ENCODE measurements at regions not wholly inside any gene's neighbourhood (a gene's known extent, or its start where the extent isn't known, plus 50 kb on each side); places are given as distances from the start of the nearest gene placed in this dataset.

GRCh38 chr15:47477341-47477740, 240.0 kb upstream of the SEMA6D start:
- no peak overlapping the region for H3K14ac ChIP-seq (ENCODE audit: low read length in 2 of 2)
- no peak overlapping the region for H3K23ac ChIP-seq (ENCODE audit: low read length in 2 of 2)
- H2BK120ac ChIP-seq (ENCODE audit: low read depth, low read length), result no peak overlapping the region
- H2BK5ac ChIP-seq (ENCODE audit: low read depth, low read length, poor library complexity, severe bottlenecking), result no peak overlapping the region
- no peak overlapping the region for H3K27ac ChIP-seq (ENCODE audit: low read length, poor library complexity, severe bottlenecking)
- no peak overlapping the region for H4K91ac ChIP-seq (ENCODE audit: low read length)
- no peak overlapping the region for H3K9ac ChIP-seq (ENCODE audit: low read length)
- H3K36me3 ChIP-seq (ENCODE audit: control insufficient read depth in 1 of 2, insufficient read depth in 2 of 2, low read depth in 1 of 2, low read length in 2 of 2), result no peaks in the 10 kb centered on the region
- no peak overlapping the region for H2AK5ac ChIP-seq (ENCODE audit: low read length, severe bottlenecking)
- H4K8ac ChIP-seq (ENCODE audit: low read length), result no peak overlapping the region
- no peak overlapping the region for H3K4me2 ChIP-seq (ENCODE audit: low read length, poor library complexity, severe bottlenecking)
- no peak for DNase-seq
- no peak overlapping the region for H2BK12ac ChIP-seq (ENCODE audit: low read length in 2 of 2)
- no peaks in the 10 kb centered on the region for H3K79me1 ChIP-seq (replicated peaks; ENCODE audit: low read length, poor library complexity, severe bottlenecking)
- H2AFZ ChIP-seq (ENCODE audit: low read depth, low read length), result no peak overlapping the region
- H3K27me3 ChIP-seq (ENCODE audit: control insufficient read depth in 1 of 2, insufficient read depth in 1 of 2, low read length in 2 of 2), result no peaks in the 10 kb centered on the region
- no peak overlapping the region for H3K4ac ChIP-seq (ENCODE audit: low read depth in 1 of 2, low read length in 2 of 2)
- no peak overlapping the region for H2BK15ac ChIP-seq (ENCODE audit: low read depth, poor library complexity, severe bottlenecking)
- no peaks in the 10 kb centered on the region for H3K9me3 ChIP-seq (ENCODE audit: control insufficient read depth, low read length)
- H3K18ac ChIP-seq (ENCODE audit: low read depth in 1 of 2, low read length in 2 of 2), result no peak overlapping the region
- H3K4me3 ChIP-seq (ENCODE audit: insufficient read depth in 1 of 2, low read depth in 1 of 2, low read length in 2 of 2), result no peak overlapping the region
- no peaks in the 10 kb centered on the region for H3K4me1 ChIP-seq (ENCODE audit: control insufficient read depth, insufficient read depth, low read depth, low read length)

DNA sequence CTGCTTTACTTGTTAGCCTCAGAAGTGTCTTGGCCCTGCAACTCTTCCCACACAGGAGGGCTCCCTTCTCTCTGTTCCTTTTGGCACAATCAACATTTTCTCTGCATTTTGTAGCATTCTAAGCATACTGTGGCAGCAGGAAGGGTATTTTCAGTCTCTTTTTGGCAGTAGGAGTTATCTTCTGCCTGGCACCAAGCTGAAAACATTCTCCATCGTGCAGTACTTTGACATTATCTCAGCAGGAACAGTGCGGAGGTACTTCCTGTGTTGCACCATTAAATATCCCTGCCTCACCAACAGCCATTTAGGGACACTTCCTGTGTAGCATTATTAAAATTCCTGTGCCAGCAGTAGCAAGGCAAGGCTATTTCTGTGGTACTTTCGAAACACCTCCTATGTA, 233.2 kb upstream of the SEMA6D start:
- Histone ChIP-seq H3K18ac (ENCODE audit: low read depth in 1 of 2, low read length in 2 of 2) (no peak overlapping the region), H3K4ac (ENCODE audit: low read depth in 1 of 2, low read length in 2 of 2) (no peak overlapping the region), H3K4me2 (ENCODE audit: low read length, poor library complexity, severe bottlenecking) (no peak overlapping the region), H2AFZ (ENCODE audit: low read depth, low read length) (peak overlapping the region; percentile 6), H2BK12ac (ENCODE audit: low read length in 2 of 2) (no peak overlapping the region), H3K9ac (ENCODE audit: low read length) (no peak overlapping the region), H3K36me3 (ENCODE audit: control insufficient read depth in 1 of 2, insufficient read depth in 2 of 2, low read depth in 1 of 2, low read length in 2 of 2) (no peaks in the 10 kb centered on the region), H3K4me3 (ENCODE audit: insufficient read depth in 1 of 2, low read depth in 1 of 2, low read length in 2 of 2) (no peak overlapping the region), H3K9me3 (ENCODE audit: control insufficient read depth, low read length) (no peaks in the 10 kb centered on the region), H2AK5ac (ENCODE audit: low read length, severe bottlenecking) (no peak overlapping the region), H2BK120ac (ENCODE audit: low read depth, low read length) (no peak overlapping the region), H2BK15ac (ENCODE audit: low read depth, poor library complexity, severe bottlenecking) (no peak overlapping the region), H3K4me1 (ENCODE audit: control insufficient read depth, insufficient read depth, low read depth, low read length) (no peaks in the 10 kb centered on the region), H4K91ac (ENCODE audit: low read length) (no peak overlapping the region), H4K8ac (ENCODE audit: low read length) (no peak overlapping the region), H3K23ac (ENCODE audit: low read length in 2 of 2) (no peak overlapping the region), H3K27ac (ENCODE audit: low read length, poor library complexity, severe bottlenecking) (no peak overlapping the region), H3K79me1 (replicated peaks; ENCODE audit: low read length, poor library complexity, severe bottlenecking) (no peaks in the 10 kb centered on the region), H3K27me3 (ENCODE audit: control insufficient read depth in 1 of 2, insufficient read depth in 1 of 2, low read length in 2 of 2) (no peaks in the 10 kb centered on the region), H3K14ac (ENCODE audit: low read length in 2 of 2) (no peak overlapping the region), H2BK5ac (ENCODE audit: low read depth, low read length, poor library complexity, severe bottlenecking) (no peak overlapping the region)
- DNase-seq, result peak; percentile 7
- 66% methylated on average over 2 of the region's 3 CpGs for WGBS

- no peak overlapping the region for H3K14ac ChIP-seq (ENCODE audit: low read length in 2 of 2)
- no peak overlapping the region for H2BK120ac ChIP-seq (ENCODE audit: low read depth, low read length)
- no peak overlapping the region for H3K4ac ChIP-seq (ENCODE audit: low read depth in 1 of 2, low read length in 2 of 2)
- no peak overlapping the region for H3K18ac ChIP-seq (ENCODE audit: low read depth in 1 of 2, low read length in 2 of 2)
- H2BK15ac ChIP-seq (ENCODE audit: low read depth, poor library complexity, severe bottlenecking), result no peak overlapping the region
- no CpG with 5 or more reads among the region's 2 CpGs for WGBS
- no peak overlapping the region for H3K4me2 ChIP-seq (ENCODE audit: low read length, poor library complexity, severe bottlenecking)
- H4K8ac ChIP-seq (ENCODE audit: low read length), result no peak overlapping the region
- H4K91ac ChIP-seq (ENCODE audit: low read length), result no peak overlapping the region
- H3K4me3 ChIP-seq (ENCODE audit: insufficient read depth in 1 of 2, low read depth in 1 of 2, low read length in 2 of 2), result no peak overlapping the region
- no peak overlapping the region for H2BK5ac ChIP-seq (ENCODE audit: low read depth, low read length, poor library complexity, severe bottlenecking)
- H2AK5ac ChIP-seq (ENCODE audit: low read length, severe bottlenecking), result no peak overlapping the region
- no peaks in the 10 kb centered on the region for H3K4me1 ChIP-seq (ENCODE audit: control insufficient read depth, insufficient read depth, low read depth, low read length)
- no peak overlapping the region for H2BK12ac ChIP-seq (ENCODE audit: low read length in 2 of 2)
- no peaks in the 10 kb centered on the region for H3K27me3 ChIP-seq (ENCODE audit: control insufficient read depth in 1 of 2, insufficient read depth in 1 of 2, low read length in 2 of 2)
- H3K9me3 ChIP-seq (ENCODE audit: control insufficient read depth, low read length), result no peaks in the 10 kb centered on the region
- no peak overlapping the region for H3K27ac ChIP-seq (ENCODE audit: low read length, poor library complexity, severe bottlenecking)
- H3K79me1 ChIP-seq (replicated peaks; ENCODE audit: low read length, poor library complexity, severe bottlenecking), result no peaks in the 10 kb centered on the region
- H3K23ac ChIP-seq (ENCODE audit: low read length in 2 of 2), result no peak overlapping the region
- no peaks in the 10 kb centered on the region for H3K36me3 ChIP-seq (ENCODE audit: control insufficient read depth in 1 of 2, insufficient read depth in 2 of 2, low read depth in 1 of 2, low read length in 2 of 2)
- H3K9ac ChIP-seq (ENCODE audit: low read length), result no peak overlapping the region
- DNase-seq, result no peak
- no peak overlapping the region for H2AFZ ChIP-seq (ENCODE audit: low read depth, low read length)
These were observed 232.3 kb upstream of the SEMA6D start for GRCh38 chr15:47484997-47485396.

DNA sequence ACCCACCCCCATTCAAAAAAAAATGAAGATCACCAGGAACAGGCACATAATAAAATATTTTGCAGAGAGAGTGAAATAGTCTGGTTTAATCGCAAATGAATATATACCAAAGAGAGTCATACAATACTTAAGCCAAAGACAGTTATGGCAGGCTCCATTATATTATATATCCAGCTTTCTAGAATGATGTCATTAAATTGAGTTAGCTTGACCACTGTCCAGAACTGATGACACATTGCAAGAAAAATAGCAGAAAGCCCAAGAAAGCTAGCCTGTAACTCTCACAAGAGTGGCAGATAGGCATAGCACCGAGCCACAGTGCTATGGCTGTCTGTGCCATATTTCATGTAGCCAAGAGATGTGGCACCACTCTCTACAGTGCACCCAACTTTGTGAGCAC, 231.9 kb upstream of the SEMA6D start:
- no peak for DNase-seq
- no peak overlapping the region for H4K8ac ChIP-seq (ENCODE audit: low read length)
- no peaks in the 10 kb centered on the region for H3K79me1 ChIP-seq (replicated peaks; ENCODE audit: low read length, poor library complexity, severe bottlenecking)
- H3K36me3 ChIP-seq (ENCODE audit: control insufficient read depth in 1 of 2, insufficient read depth in 2 of 2, low read depth in 1 of 2, low read length in 2 of 2), result no peaks in the 10 kb centered on the region
- no peak overlapping the region for H3K27ac ChIP-seq (ENCODE audit: low read length, poor library complexity, severe bottlenecking)
- H3K4me1 ChIP-seq (ENCODE audit: control insufficient read depth, insufficient read depth, low read depth, low read length), result no peaks in the 10 kb centered on the region
- no peak overlapping the region for H2AFZ ChIP-seq (ENCODE audit: low read depth, low read length)
- peak overlapping the region in 1 of 2 experiments; percentile 68 for H3K4ac ChIP-seq (ENCODE audit: low read depth in 1 of 2, low read length in 2 of 2)
- H2AK5ac ChIP-seq (ENCODE audit: low read length, severe bottlenecking), result no peak overlapping the region
- H3K14ac ChIP-seq (ENCODE audit: low read length in 2 of 2), result no peak overlapping the region
- H2BK120ac ChIP-seq (ENCODE audit: low read depth, low read length), result no peak overlapping the region
- no peak overlapping the region for H2BK5ac ChIP-seq (ENCODE audit: low read depth, low read length, poor library complexity, severe bottlenecking)
- H3K4me2 ChIP-seq (ENCODE audit: low read length, poor library complexity, severe bottlenecking), result no peak overlapping the region
- H3K18ac ChIP-seq (ENCODE audit: low read depth in 1 of 2, low read length in 2 of 2), result no peak overlapping the region
- H3K23ac ChIP-seq (ENCODE audit: low read length in 2 of 2), result no peak overlapping the region
- H3K27me3 ChIP-seq (ENCODE audit: control insufficient read depth in 1 of 2, insufficient read depth in 1 of 2, low read length in 2 of 2), result no peaks in the 10 kb centered on the region
- no peak overlapping the region for H3K9ac ChIP-seq (ENCODE audit: low read length)
- no peak overlapping the region for H2BK12ac ChIP-seq (ENCODE audit: low read length in 2 of 2)
- H3K9me3 ChIP-seq (ENCODE audit: control insufficient read depth, low read length), result no peaks in the 10 kb centered on the region
- no peak overlapping the region for H3K4me3 ChIP-seq (ENCODE audit: insufficient read depth in 1 of 2, low read depth in 1 of 2, low read length in 2 of 2)
- H2BK15ac ChIP-seq (ENCODE audit: low read depth, poor library complexity, severe bottlenecking), result no peak overlapping the region
- WGBS, result 93% methylated on average over 1 of the region's 2 CpGs
- H4K91ac ChIP-seq (ENCODE audit: low read length), result no peak overlapping the region
